Liver (tissue), 7 donors: ENCODE measurements at regions not wholly inside any gene's neighbourhood (a gene's known extent, or its start where the extent isn't known, plus 50 kb on each side); places are given as distances from the start of the nearest gene placed in this dataset.

Experiments used
- DNase-seq: peaks from one replicate; pipeline ENCODE4 v3.0.0-alpha.2; 2017; ENCODE audit warnings: low spot score
- H3K27ac ChIP-seq, 2 donors: one replicate each; pipeline ENCODE4 v1.7.0; 2013; ENCODE audit warnings: inconsistent platforms in 2 of 2, low read length in 2 of 2, control low read depth in 1 of 2, low read depth in 1 of 2, mild to moderate bottlenecking in 1 of 2
- H3K27me3 ChIP-seq, 4 donors: one replicate each; pipeline versions ENCODE4 v1.6.1 to v1.7.0; 2013; ENCODE audit warnings: low read length in 3 of 4, inconsistent platforms in 1 of 4, mild to moderate bottlenecking in 1 of 4, moderate library complexity in 1 of 4; ENCODE audit not compliant: control insufficient read depth in 4 of 4, insufficient read depth in 4 of 4
- H3K36me3 ChIP-seq, 4 donors: one replicate each; pipeline versions ENCODE4 v1.6.1 to v1.7.0; 2013; ENCODE audit warnings: low read length in 3 of 4, mild to moderate bottlenecking in 3 of 4, low read depth in 1 of 4, moderate library complexity in 1 of 4; ENCODE audit not compliant: control insufficient read depth in 4 of 4, insufficient read depth in 3 of 4
- H3K4me1 ChIP-seq, 4 donors: one replicate each; pipeline versions ENCODE4 v1.6.1 to v1.7.0; 2013; ENCODE audit warnings: low read length in 3 of 4, mild to moderate bottlenecking in 3 of 4, moderate library complexity in 1 of 4; ENCODE audit not compliant: control insufficient read depth in 4 of 4, insufficient read depth in 4 of 4
- H3K4me3 ChIP-seq, 3 donors: one replicate each; pipeline versions ENCODE4 v1.6.1 to v1.7.0; 2013; ENCODE audit warnings: low read length in 3 of 3, control low read depth in 1 of 3, low read depth in 1 of 3, mild to moderate bottlenecking in 1 of 3
- H3K9ac ChIP-seq, 2 donors: one replicate each; pipeline ENCODE4 v1.7.0; 2013; ENCODE audit warnings: low read length in 2 of 2, mild to moderate bottlenecking in 2 of 2, moderate library complexity in 2 of 2, control low read depth in 1 of 2, low read depth in 1 of 2
- H3K9me3 ChIP-seq, 4 donors: one replicate each; pipeline versions ENCODE4 v1.6.1 to v1.7.0; 2013; ENCODE audit warnings: low read length in 3 of 4; ENCODE audit not compliant: control insufficient read depth in 4 of 4
- EGR1 ChIP-seq, 2 donors: IDR thresholded peaks; 2 replicates each; pipeline ENCODE4 v1.6.1; 2016 to 2018; ENCODE audit warnings: antibody characterized with exemption in 2 of 2, low read depth in 2 of 2
- FOXA1 ChIP-seq: IDR thresholded peaks from 2 replicates; pipeline ENCODE4 v1.6.1; 2016; ENCODE audit warnings: antibody characterized with exemption
- FOXA2 ChIP-seq: IDR thresholded peaks from 2 replicates; pipeline ENCODE4 v1.6.1; 2016; ENCODE audit warnings: antibody characterized with exemption
- GABPA ChIP-seq, 2 donors: IDR thresholded peaks in 1 of 2; conservative IDR thresholded peaks in 1 of 2; 2 replicates each; pipeline ENCODE4 v1.6.1; 2016; ENCODE audit warnings: antibody characterized with exemption in 2 of 2, mild to moderate bottlenecking in 1 of 2, moderate library complexity in 1 of 2
- HNF4G ChIP-seq: IDR thresholded peaks from 2 replicates; pipeline ENCODE4 v1.6.1; 2016; ENCODE audit warnings: antibody characterized with exemption
- MAX ChIP-seq: IDR thresholded peaks from 2 replicates; pipeline ENCODE4 v1.6.1; 2016; ENCODE audit warnings: antibody characterized with exemption
- RAD21 ChIP-seq, 2 donors: IDR thresholded peaks; 2 replicates each; pipeline ENCODE4 v1.6.1; 2016; ENCODE audit warnings: antibody characterized with exemption in 2 of 2, mild to moderate bottlenecking in 2 of 2
- RXRA ChIP-seq, 2 donors: IDR thresholded peaks; 2 replicates each; pipeline ENCODE4 v1.6.1; 2017 to 2018; ENCODE audit warnings: antibody characterized with exemption in 2 of 2, mild to moderate bottlenecking in 1 of 2
- SP1 ChIP-seq: IDR thresholded peaks from 2 replicates; pipeline ENCODE4 v1.6.1; 2018; ENCODE audit warnings: antibody characterized with exemption, mild to moderate bottlenecking
- YY1 ChIP-seq: IDR thresholded peaks from 2 replicates; pipeline ENCODE4 v1.6.1; 2016; ENCODE audit warnings: antibody characterized with exemption, mild to moderate bottlenecking
- ZBTB33 ChIP-seq: IDR thresholded peaks from 2 replicates; pipeline ENCODE4 v1.6.1; 2016; ENCODE audit warnings: antibody characterized with exemption
- WGBS: extraction: QIAGEN DNeasy Blood & Tissue Kit; methylation state at CpG from one replicate; pipeline ENCODE4 v1.1.7; 2013; 5-methylcytosine and 5-hydroxymethylcytosine counted together
- TF ChIP-seq, protein P1 (sequence below): IDR thresholded peaks from 2 replicates; pipeline ENCODE4 v1.6.1; 2016; ENCODE audit warnings: antibody characterized with exemption, mild to moderate bottlenecking
- TF ChIP-seq, protein P2 (sequence below): IDR thresholded peaks from 2 replicates; pipeline ENCODE4 v1.6.1; 2016; ENCODE audit warnings: antibody characterized with exemption
- donor health status: healthy.
- donor health status: healthy.
- donor health status: healthy.
- donor health status: healthy.

DNA sequence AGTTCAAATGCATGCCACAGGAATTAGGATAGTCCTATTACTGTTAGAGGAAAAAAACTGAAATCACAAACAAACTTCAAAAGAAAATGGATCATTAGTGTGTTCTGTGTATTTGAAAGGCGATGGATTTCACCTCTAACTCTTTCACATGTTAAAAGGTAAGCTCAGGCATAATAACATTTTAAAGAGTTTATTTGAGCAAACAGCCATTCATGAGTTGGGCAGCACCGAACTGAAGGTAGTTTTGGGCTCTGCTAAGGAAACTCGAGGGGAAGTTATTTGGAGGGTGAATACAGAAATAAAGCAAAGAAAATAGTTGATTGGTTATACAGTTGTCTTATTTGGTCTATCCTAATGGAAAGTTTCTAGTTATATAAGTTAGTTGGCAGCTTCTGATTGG lies 546.5 kb upstream of the POU3F2 start (continued):
- TF ChIP-seq ZBTB33 (no peak), MAX (no peak), GABPA (IDR thresholded peaks at IDR 0.05 in 1 of 2, conservative IDR thresholded peaks at IDR 0.05 in 1 of 2) (no peak)

- no peak for DNase-seq
- H3K9ac ChIP-seq: no peak overlapping the region
- H3K4me1 ChIP-seq: no peaks in the 10 kb centered on the region
- H3K27me3 ChIP-seq: no peaks in the 10 kb centered on the region
- no peak overlapping the region for H3K4me3 ChIP-seq
- no peak overlapping the region for H3K27ac ChIP-seq
- no peaks in the 10 kb centered on the region for H3K36me3 ChIP-seq
- TF ChIP-seq HNF4G: no peak
- no peak for TF ChIP-seq FOXA1
- TF ChIP-seq, protein P1, sequence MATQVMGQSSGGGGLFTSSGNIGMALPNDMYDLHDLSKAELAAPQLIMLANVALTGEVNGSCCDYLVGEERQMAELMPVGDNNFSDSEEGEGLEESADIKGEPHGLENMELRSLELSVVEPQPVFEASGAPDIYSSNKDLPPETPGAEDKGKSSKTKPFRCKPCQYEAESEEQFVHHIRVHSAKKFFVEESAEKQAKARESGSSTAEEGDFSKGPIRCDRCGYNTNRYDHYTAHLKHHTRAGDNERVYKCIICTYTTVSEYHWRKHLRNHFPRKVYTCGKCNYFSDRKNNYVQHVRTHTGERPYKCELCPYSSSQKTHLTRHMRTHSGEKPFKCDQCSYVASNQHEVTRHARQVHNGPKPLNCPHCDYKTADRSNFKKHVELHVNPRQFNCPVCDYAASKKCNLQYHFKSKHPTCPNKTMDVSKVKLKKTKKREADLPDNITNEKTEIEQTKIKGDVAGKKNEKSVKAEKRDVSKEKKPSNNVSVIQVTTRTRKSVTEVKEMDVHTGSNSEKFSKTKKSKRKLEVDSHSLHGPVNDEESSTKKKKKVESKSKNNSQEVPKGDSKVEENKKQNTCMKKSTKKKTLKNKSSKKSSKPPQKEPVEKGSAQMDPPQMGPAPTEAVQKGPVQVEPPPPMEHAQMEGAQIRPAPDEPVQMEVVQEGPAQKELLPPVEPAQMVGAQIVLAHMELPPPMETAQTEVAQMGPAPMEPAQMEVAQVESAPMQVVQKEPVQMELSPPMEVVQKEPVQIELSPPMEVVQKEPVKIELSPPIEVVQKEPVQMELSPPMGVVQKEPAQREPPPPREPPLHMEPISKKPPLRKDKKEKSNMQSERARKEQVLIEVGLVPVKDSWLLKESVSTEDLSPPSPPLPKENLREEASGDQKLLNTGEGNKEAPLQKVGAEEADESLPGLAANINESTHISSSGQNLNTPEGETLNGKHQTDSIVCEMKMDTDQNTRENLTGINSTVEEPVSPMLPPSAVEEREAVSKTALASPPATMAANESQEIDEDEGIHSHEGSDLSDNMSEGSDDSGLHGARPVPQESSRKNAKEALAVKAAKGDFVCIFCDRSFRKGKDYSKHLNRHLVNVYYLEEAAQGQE: no peak
- no peak for TF ChIP-seq YY1
- TF ChIP-seq RAD21 (IDR thresholded peaks at IDR 0.05): no peak
- no peak for TF ChIP-seq EGR1 (IDR thresholded peaks at IDR 0.05; ENCODE audit: low read depth in 2 of 2)
- no peak for TF ChIP-seq RXRA (IDR thresholded peaks at IDR 0.05)
- no peak for TF ChIP-seq SP1
- TF ChIP-seq FOXA2: no peak
- TF ChIP-seq, protein P2, sequence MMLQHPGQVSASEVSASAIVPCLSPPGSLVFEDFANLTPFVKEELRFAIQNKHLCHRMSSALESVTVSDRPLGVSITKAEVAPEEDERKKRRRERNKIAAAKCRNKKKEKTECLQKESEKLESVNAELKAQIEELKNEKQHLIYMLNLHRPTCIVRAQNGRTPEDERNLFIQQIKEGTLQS: no peak
- TF ChIP-seq GABPA (IDR thresholded peaks at IDR 0.05 in 1 of 2, conservative IDR thresholded peaks at IDR 0.05 in 1 of 2): no peak
- no peaks in the 10 kb centered on the region for H3K9me3 ChIP-seq
- 45% methylated on average over 3 of the region's 3 CpGs for WGBS
These were observed 541.6 kb upstream of the POU3F2 start for GRCh38 chr6:98292810-98293209.

GRCh38 chr6:98295515-98296175 lies 538.7 kb upstream of the POU3F2 start:
- DNase-seq: no peak
- H3K4me3 ChIP-seq: no peak overlapping the region
- 30% methylated on average over 5 of the region's 5 CpGs for WGBS
- peaks cover 0 to 5% (median 0%) of the 10 kb centered on the region in 4 donors for H3K27me3 ChIP-seq
- H3K4me1 ChIP-seq: no peaks in the 10 kb centered on the region
- H3K36me3 ChIP-seq: no peaks in the 10 kb centered on the region
- no peak overlapping the region for H3K27ac ChIP-seq
- no peak overlapping the region for H3K9ac ChIP-seq
- TF ChIP-seq GABPA (IDR thresholded peaks at IDR 0.05 in 1 of 2, conservative IDR thresholded peaks at IDR 0.05 in 1 of 2) (no peak), YY1 (no peak)
- TF ChIP-seq, protein P2: no peak
- no peaks in the 10 kb centered on the region for H3K9me3 ChIP-seq
